Left hindlimb (tissue), 1 donor: ENCODE measurements at regions not wholly inside any gene's neighbourhood (a gene's known extent, or its start where the extent isn't known, plus 50 kb on each side); places are given as distances from the start of the nearest gene placed in this dataset.
A peak's percentile ranks its signal among the peaks of the same experiment; 100 is the strongest.
"Not testable (repeated sequence)": the region's sequence is repeated elsewhere in the genome, so short reads cannot be mapped to it uniquely, and the experiment has no call there.

ENCODE experiments used
- DNase-seq: peaks from one replicate; pipeline ENCODE4 v3.0.0-alpha.2; 2018

- DNase-seq = not testable (repeated sequence)
These were observed 106.6 kb upstream of the SAMD11 start for GRCh38 chr1:817071-817599.

GRCh38 chr1:817658-818617, 105.8 kb upstream of the SAMD11 start:
- DNase-seq = not testable (repeated sequence)

GRCh38 chr1:818618-819291, 105.0 kb upstream of the SAMD11 start:
- no peak for DNase-seq

GRCh38 chr1:820962-821361, 102.8 kb upstream of the SAMD11 start:
- no peak for DNase-seq

- DNase-seq = not testable (repeated sequence)
These were observed 96.9 kb upstream of the SAMD11 start for GRCh38 chr1:826808-827207.

- DNase-seq = peak; percentile 95
These were observed 96.3 kb upstream of the SAMD11 start for GRCh38 chr1:827211-828063.

GRCh38 chr1:829324-829723, 94.4 kb upstream of the SAMD11 start:
- DNase-seq = not testable (repeated sequence)

- DNase-seq = not testable (repeated sequence)
These were observed 93.8 kb upstream of the SAMD11 start for GRCh38 chr1:829932-830331.

- not testable (repeated sequence) for DNase-seq
These were observed 93.0 kb upstream of the SAMD11 start for GRCh38 chr1:830750-831149.

GRCh38 chr1:831522-831921, 92.2 kb upstream of the SAMD11 start:
- no peak for DNase-seq

- DNase-seq = no peak
These were observed 91.6 kb upstream of the SAMD11 start for GRCh38 chr1:832136-832535.

GRCh38 chr1:833226-833625, 90.5 kb upstream of the SAMD11 start:
- not testable (repeated sequence) for DNase-seq

GRCh38 chr1:835509-835908, 88.2 kb upstream of the SAMD11 start:
- not testable (repeated sequence) for DNase-seq

- DNase-seq = not testable (repeated sequence)
These were observed 86.1 kb upstream of the SAMD11 start for GRCh38 chr1:837601-838000.

- DNase-seq = not testable (repeated sequence)
These were observed 85.4 kb upstream of the SAMD11 start for GRCh38 chr1:838291-838690.

GRCh38 chr1:840592-840991, 83.1 kb upstream of the SAMD11 start:
- not testable (repeated sequence) for DNase-seq

- not testable (repeated sequence) for DNase-seq
These were observed 81.9 kb upstream of the SAMD11 start for GRCh38 chr1:841671-842425.

- DNase-seq = not testable (repeated sequence)
These were observed 80.9 kb upstream of the SAMD11 start for GRCh38 chr1:842799-843198.

GRCh38 chr1:843946-844345, 79.8 kb upstream of the SAMD11 start:
- not testable (repeated sequence) for DNase-seq

- DNase-seq = no peak
These were observed 79.2 kb upstream of the SAMD11 start for GRCh38 chr1:844472-845026.

- not testable (repeated sequence) for DNase-seq
These were observed 78.1 kb upstream of the SAMD11 start for GRCh38 chr1:845641-846040.
